B cell (primary cell): ENCODE measurements at regions not wholly inside any gene's neighbourhood (a gene's known extent, or its start where the extent isn't known, plus 50 kb on each side); places are given as distances from the start of the nearest gene placed in this dataset.

Experiments
- ATAC-seq: fragments of 200-7000 bp; cut with Tn5 transposase; one replicate; pipeline ENCODE4 v1.10.0; 2021; ENCODE audit warnings: low read depth, mild to moderate bottlenecking, moderate number of reproducible peaks, moderate library complexity
- CTCF ChIA-PET: fragments of 350-600 bp; sonication (Branson Sonifier 250); formaldehyde crosslinking; loops from one replicate; lab custom pipeline; 2021; ENCODE audit warnings: antibody characterized with exemption, inconsistent platforms; lab: Charles Lee
- POLR2A ChIA-PET: fragments of 350-600 bp; sonication (Branson Sonifier 250); formaldehyde crosslinking; loops from one replicate; lab custom pipeline; 2021; ENCODE audit warnings: antibody characterized with exemption; lab: Charles Lee
- DNase-seq: peaks from one replicate; pipeline ENCODE4 v3.0.0; 2013
- H2AFZ ChIP-seq: 2 replicates; pipeline ENCODE4 v1.6.1; 2012; ENCODE audit warnings: mild to moderate bottlenecking, low read depth, low read length; ENCODE audit not compliant: insufficient read depth, poor library complexity, severe bottlenecking
- H3K27ac ChIP-seq, 2 donors: 1 replicate in 1 of 2; 2 replicates in 1 of 2; pipeline ENCODE4 v1.5.1; 2012 to 2013; ENCODE audit warnings: low read length in 2 of 2, mild to moderate bottlenecking in 2 of 2, moderate library complexity in 1 of 2
- H3K27me3 ChIP-seq, 4 experiments: fragments of 200-600 bp in 1 of 4; sonication (generic) in 1 of 4; replicated peaks in 1 of 4; 1 replicate in 2 of 4; 2 replicates in 2 of 4; pipeline versions ENCODE4 v1.6.1 to v1.7.0; 2013 to 2016; ENCODE audit warnings: low read length in 3 of 4, mild to moderate bottlenecking in 2 of 4, mixed read lengths in 1 of 4, moderate library complexity in 1 of 4; ENCODE audit not compliant: insufficient read depth in 4 of 4, control insufficient read depth in 3 of 4; ENCODE audit errors: control extremely low read depth in 1 of 4
- H3K36me3 ChIP-seq, 2 experiments: replicated peaks in 1 of 2; 1 replicate in 1 of 2; 2 replicates in 1 of 2; pipeline versions ENCODE4 v1.6.1 to v1.7.1; 2013; ENCODE audit warnings: low read length in 1 of 2; ENCODE audit not compliant: insufficient read depth in 2 of 2, control insufficient read depth in 1 of 2; ENCODE audit errors: control extremely low read depth in 1 of 2, extremely low read depth in 1 of 2
- H3K4me1 ChIP-seq, 2 donors: fragments of 200-600 bp in 1 of 2; sonication (generic) in 1 of 2; 1 replicate in 1 of 2; 2 replicates in 1 of 2; pipeline versions ENCODE4 v1.5.1 to v1.6.1; 2013 to 2017; ENCODE audit warnings: low read length in 2 of 2; ENCODE audit not compliant: control insufficient read depth in 2 of 2, insufficient read depth in 2 of 2
- H3K4me2 ChIP-seq: replicated peaks from 2 replicates; pipeline ENCODE3; 2012; ENCODE audit warnings: mild to moderate bottlenecking, low read depth, low read length; ENCODE audit not compliant: poor library complexity, severe bottlenecking
- H3K4me3 ChIP-seq, 5 experiments: fragments of 200-600 bp in 1 of 5; sonication (generic) in 1 of 5; 1 replicate in 3 of 5; 2 replicates in 2 of 5; pipeline versions ENCODE4 v1.5.1 to v1.7.0; 2011 to 2016; ENCODE audit warnings: low read length in 4 of 5, mild to moderate bottlenecking in 4 of 5, low read depth in 2 of 5, control low read depth in 1 of 5, moderate library complexity in 1 of 5; ENCODE audit not compliant: insufficient read depth in 1 of 5; ENCODE audit errors: control extremely low read depth in 1 of 5, extremely low read depth in 1 of 5
- H3K79me2 ChIP-seq: fragments of 200-600 bp; sonication (generic); one replicate; pipeline ENCODE4 v1.6.0; 2016; ENCODE audit warnings: low read length; ENCODE audit not compliant: control insufficient read depth, insufficient read depth
- H3K9ac ChIP-seq: fragments of 200-600 bp; sonication (generic); 2 replicates; pipeline ENCODE4 v1.6.1; 2017; ENCODE audit warnings: mild to moderate bottlenecking, low read length, moderate library complexity
- H3K9me3 ChIP-seq, 3 donors: one replicate each; pipeline versions ENCODE4 v1.6.1 to v1.7.1; 2013; ENCODE audit warnings: low read length in 2 of 3; ENCODE audit not compliant: control insufficient read depth in 2 of 3, insufficient read depth in 1 of 3; ENCODE audit errors: control extremely low read depth in 1 of 3
- H4K20me1 ChIP-seq: 2 replicates; pipeline ENCODE4 v1.6.0; 2012; ENCODE audit warnings: mild to moderate bottlenecking, low read length; ENCODE audit not compliant: insufficient read depth, control insufficient read depth, poor library complexity, severe bottlenecking
- H3K27ac Mint-ChIP-seq: one replicate; pipeline ENCODE4 v1.8.0; 2021; ENCODE audit warnings: mixed read lengths
- H3K27me3 Mint-ChIP-seq: one replicate; pipeline ENCODE4 v1.8.0; 2021; ENCODE audit warnings: mixed read lengths
- H3K4me1 Mint-ChIP-seq: one replicate; pipeline ENCODE4 v1.8.0; 2021; ENCODE audit warnings: mixed read lengths
- H3K4me3 Mint-ChIP-seq: one replicate; pipeline ENCODE4 v1.8.0; 2021; ENCODE audit warnings: mixed read lengths
- H3K9me3 Mint-ChIP-seq: one replicate; pipeline ENCODE4 v1.8.0; 2022; ENCODE audit warnings: mixed read lengths; ENCODE audit not compliant: insufficient read depth
- EZH2 ChIP-seq: IDR thresholded peaks from 2 replicates; pipeline ENCODE4 v1.6.1; 2012; ENCODE audit warnings: borderline replicate concordance, low read depth, mild to moderate bottlenecking, moderate library complexity, low read length; ENCODE audit not compliant: insufficient read depth, poor library complexity, severe bottlenecking
- WGBS: methylation state at CpG from one replicate; pipeline ENCODE4 v1.1.5; 2013; ENCODE audit warnings: missing lambda C conversion rate; ENCODE audit not compliant: insufficient coverage; 5-methylcytosine and 5-hydroxymethylcytosine counted together
- intact Hi-C: fragments of 100-400 bp; cut with micrococcal nuclease; formaldehyde crosslinking; loops from one replicate; pipeline ENCODE4 v1.10.0; 2022
- TF ChIP-seq, protein P1 (sequence below): fragments of 200-600 bp; IDR thresholded peaks from one replicate; pipeline ENCODE4 v1.8.0; 2022; ENCODE audit warnings: antibody characterized with exemption, mild to moderate bottlenecking

DNA sequence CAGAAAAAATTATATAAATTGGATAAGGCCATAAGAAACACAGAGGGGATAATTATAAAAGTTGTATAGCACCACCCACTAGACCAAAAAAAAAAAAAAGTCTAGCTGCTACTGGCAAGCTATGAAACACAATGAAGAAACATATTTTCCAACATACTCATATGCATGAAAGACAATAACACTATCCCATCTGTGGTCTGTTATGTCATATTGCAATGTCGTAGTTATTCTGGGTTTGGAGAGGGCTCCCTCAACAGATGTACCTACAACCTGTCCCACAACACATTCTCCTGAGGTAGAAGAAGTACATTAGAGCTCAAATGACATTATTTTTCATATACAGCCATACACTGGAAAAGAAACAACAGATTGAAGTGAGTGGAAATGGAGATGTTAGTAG lies 517.6 kb upstream of the ADGRL4 start:
- H3K27ac ChIP-seq, result no peak overlapping the region
- intact Hi-C loops, result no loop called here
- no peak overlapping the region for H3K9ac ChIP-seq
- H3K27ac Mint-ChIP-seq, result no peak overlapping the region
- no peaks in the 10 kb centered on the region for H3K4me1 ChIP-seq
- no peak overlapping the region for H3K4me2 ChIP-seq
- CTCF ChIA-PET, result no interaction called here
- no peaks in the 10 kb centered on the region for H3K27me3 ChIP-seq
- ATAC-seq (no peak), DNase-seq (no peak)
- no peaks in the 10 kb centered on the region for H3K4me1 Mint-ChIP-seq
- WGBS, result no CpG with 5 or more reads among the region's 1 CpG
- POLR2A ChIA-PET, result no interaction called here
- TF ChIP-seq EZH2, result no peak
- TF ChIP-seq, protein P1, sequence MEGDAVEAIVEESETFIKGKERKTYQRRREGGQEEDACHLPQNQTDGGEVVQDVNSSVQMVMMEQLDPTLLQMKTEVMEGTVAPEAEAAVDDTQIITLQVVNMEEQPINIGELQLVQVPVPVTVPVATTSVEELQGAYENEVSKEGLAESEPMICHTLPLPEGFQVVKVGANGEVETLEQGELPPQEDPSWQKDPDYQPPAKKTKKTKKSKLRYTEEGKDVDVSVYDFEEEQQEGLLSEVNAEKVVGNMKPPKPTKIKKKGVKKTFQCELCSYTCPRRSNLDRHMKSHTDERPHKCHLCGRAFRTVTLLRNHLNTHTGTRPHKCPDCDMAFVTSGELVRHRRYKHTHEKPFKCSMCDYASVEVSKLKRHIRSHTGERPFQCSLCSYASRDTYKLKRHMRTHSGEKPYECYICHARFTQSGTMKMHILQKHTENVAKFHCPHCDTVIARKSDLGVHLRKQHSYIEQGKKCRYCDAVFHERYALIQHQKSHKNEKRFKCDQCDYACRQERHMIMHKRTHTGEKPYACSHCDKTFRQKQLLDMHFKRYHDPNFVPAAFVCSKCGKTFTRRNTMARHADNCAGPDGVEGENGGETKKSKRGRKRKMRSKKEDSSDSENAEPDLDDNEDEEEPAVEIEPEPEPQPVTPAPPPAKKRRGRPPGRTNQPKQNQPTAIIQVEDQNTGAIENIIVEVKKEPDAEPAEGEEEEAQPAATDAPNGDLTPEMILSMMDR, result no peak
- no peak overlapping the region for H2AFZ ChIP-seq
- no peak overlapping the region for H3K4me3 Mint-ChIP-seq
- no peaks in the 10 kb centered on the region for H4K20me1 ChIP-seq
- H3K9me3 Mint-ChIP-seq, result peaks cover 2% of the 10 kb centered on the region
- H3K4me3 ChIP-seq, result no peak overlapping the region
- H3K79me2 ChIP-seq, result no peaks in the 10 kb centered on the region
- H3K36me3 ChIP-seq, result no peaks in the 10 kb centered on the region
- peaks cover 2% of the 10 kb centered on the region for H3K27me3 Mint-ChIP-seq
- H3K9me3 ChIP-seq, result peaks cover 0 to 2% (median 0%) of the 10 kb centered on the region in 3 donors

GRCh38 chr1:79519084-79519760 lies 512.7 kb upstream of the ADGRL4 start:
- no peak for ATAC-seq
- no peak overlapping the region for H3K27ac ChIP-seq

More at GRCh38 chr1:79519084-79519760, 512.7 kb upstream of the ADGRL4 start:
- peaks cover 4% of the 10 kb centered on the region for H3K27me3 Mint-ChIP-seq
- H3K27me3 ChIP-seq, result no peaks in the 10 kb centered on the region
- H3K9me3 Mint-ChIP-seq, result peaks cover 2% of the 10 kb centered on the region
- H3K4me2 ChIP-seq, result no peak overlapping the region
- ChIA-PET POLR2A (no interaction called here), CTCF (no interaction called here)
- H3K36me3 ChIP-seq, result no peaks in the 10 kb centered on the region
- H3K27ac Mint-ChIP-seq, result no peak overlapping the region
- no peaks in the 10 kb centered on the region for H4K20me1 ChIP-seq
- H3K4me1 Mint-ChIP-seq, result no peaks in the 10 kb centered on the region
- no peak overlapping the region for H2AFZ ChIP-seq
- no peak overlapping the region for H3K4me3 Mint-ChIP-seq
- H3K4me1 ChIP-seq, result no peaks in the 10 kb centered on the region
- H3K9me3 ChIP-seq, result peaks cover 0 to 2% (median 0%) of the 10 kb centered on the region in 3 donors
- no peak overlapping the region for H3K9ac ChIP-seq
- H3K79me2 ChIP-seq, result no peaks in the 10 kb centered on the region
- no peak for DNase-seq
- intact Hi-C loops, result no loop called here
- no peak overlapping the region for H3K4me3 ChIP-seq
- WGBS, result no CpG with 5 or more reads among the region's 4 CpGs
- TF ChIP-seq, protein P1, result no peak
- no peak for TF ChIP-seq EZH2
